K562 (cell line): ENCODE measurements at regions not wholly inside any gene's neighbourhood (a gene's known extent, or its start where the extent isn't known, plus 50 kb on each side); places are given as distances from the start of the nearest gene placed in this dataset.
A peak's percentile ranks its signal among the peaks of the same experiment; 100 is the strongest.

ENCODE experiments used
- ATAC-seq: fragments of 200-7000 bp; cut with Tn5 transposase; 3 replicates; pipeline ENCODE4 v1.9.1; 2020; ENCODE audit warnings: moderate library complexity
- BruUV-seq: library from RNA; stranded (reverse); fragments of 400-500 nt; replicated peaks from 2 replicates; lab custom pipeline; 2021; lab: Mats Ljungman, UMichigan
- CTCF ChIA-PET: fragments of 300-600 bp; formaldehyde crosslinking; extraction: SDS; loops from one replicate; lab custom pipeline; 2021; ENCODE audit warnings: low intra/inter-chr PET ratio; lab: Yijun Ruan, JAX
- POLR2A ChIA-PET: fragments of 300-600, 350-650 bp; sonication (Branson Sonifier 250); formaldehyde crosslinking; extraction: SDS; loops from one replicate; lab custom pipeline; 2021; ENCODE audit warnings: antibody characterized with exemption, inconsistent platforms; lab: Yijun Ruan, JAX
- DNase-seq, 4 experiments: peaks; one replicate each; pipeline versions ENCODE4 v3.0.0 to v3.0.0-alpha.2; 2011 to 2018; ENCODE audit warnings: low spot score in 3 of 4, mixed read lengths in 3 of 4; ENCODE audit errors: extremely low read depth in 1 of 4
- FAIRE-seq: peaks from 2 replicates; lab custom pipeline; 2011; peaks lifted over from hg19 to GRCh38; lab: Jason Lieb, UNC
- H2AFZ ChIP-seq: 2 replicates; pipeline ENCODE4 v1.6.0; 2011; ENCODE audit warnings: low read depth, low read length, control low read depth, inconsistent platforms
- H3K27ac ChIP-seq: fragments of 200-600 bp; 3 replicates; pipeline ENCODE4 v1.8.0; 2011; ENCODE audit warnings: low read depth, mild to moderate bottlenecking, control low read depth, inconsistent platforms, low read length, moderate library complexity, mixed read lengths; ENCODE audit errors: extremely low read depth
- H3K27me3 ChIP-seq, 2 experiments: fragments of 300-600 bp in 1 of 2; 2 replicates in 1 of 2; 3 replicates in 1 of 2; pipeline versions ENCODE4 v1.6.0 to v1.8.0; 2011; ENCODE audit warnings: inconsistent platforms in 2 of 2, low read length in 2 of 2, mild to moderate bottlenecking in 1 of 2, mixed read lengths in 1 of 2, moderate library complexity in 1 of 2; ENCODE audit not compliant: control insufficient read depth in 2 of 2, insufficient read depth in 2 of 2
- H3K36me3 ChIP-seq: fragments of 300-600 bp; 3 replicates; pipeline ENCODE4 v1.8.0; 2011; ENCODE audit warnings: mild to moderate bottlenecking, low read length, inconsistent platforms; ENCODE audit not compliant: control insufficient read depth, insufficient read depth
- H3K4me1 ChIP-seq, 2 experiments: fragments of 200-600 bp in 1 of 2; replicated peaks in 1 of 2; 2 replicates in 1 of 2; 3 replicates in 1 of 2; pipeline versions ENCODE4 v1.5.1 to v1.8.0; 2011; ENCODE audit warnings: inconsistent platforms in 2 of 2, low read length in 2 of 2, mild to moderate bottlenecking in 1 of 2, mixed read lengths in 1 of 2, moderate library complexity in 1 of 2; ENCODE audit not compliant: control insufficient read depth in 2 of 2, insufficient read depth in 2 of 2
- H3K4me2 ChIP-seq: 2 replicates; pipeline ENCODE4 v1.6.1; 2011; ENCODE audit warnings: low read length, control low read depth, inconsistent platforms, mixed read lengths; ENCODE audit not compliant: insufficient read depth
- H3K4me3 ChIP-seq: fragments of 200-600 bp; sonication (generic), shearing (Covaris generic); 2 replicates; pipeline ENCODE4 v1.5.1; 2016; ENCODE audit warnings: control low read depth, inconsistent platforms
- H3K79me2 ChIP-seq: fragments of 200-600 bp; 3 replicates; pipeline ENCODE4 v1.8.0; 2011; ENCODE audit warnings: low read length, inconsistent platforms; ENCODE audit not compliant: control insufficient read depth, insufficient read depth
- H3K9ac ChIP-seq, 2 experiments: 2 replicates each; pipeline versions ENCODE4 v1.6.0 to v1.6.1; 2011; ENCODE audit warnings: low read depth in 2 of 2, low read length in 2 of 2, control low read depth in 1 of 2, inconsistent platforms in 1 of 2, mild to moderate bottlenecking in 1 of 2, mixed read lengths in 1 of 2; ENCODE audit not compliant: insufficient read depth in 1 of 2
- H3K9me1 ChIP-seq: one replicate; pipeline ENCODE4 v1.6.0; 2011; ENCODE audit warnings: inconsistent platforms, mild to moderate bottlenecking, low read length, moderate library complexity; ENCODE audit not compliant: control insufficient read depth, insufficient read depth
- H3K9me3 ChIP-seq: replicated peaks from 2 replicates; pipeline ENCODE4 v1.5.1; 2011; ENCODE audit warnings: low read depth, low read length, inconsistent platforms; ENCODE audit not compliant: control insufficient read depth, insufficient read depth
- H4K20me1 ChIP-seq: replicated peaks from 2 replicates; pipeline ENCODE4 v1.6.1; 2011; ENCODE audit warnings: low read length, inconsistent platforms, mixed read lengths; ENCODE audit not compliant: control insufficient read depth, insufficient read depth
- BHLHE40 ChIP-seq: IDR thresholded peaks from 2 replicates; pipeline ENCODE4 v1.6.1; 2011; ENCODE audit warnings: low read length, improper control_type of control experiment
- C11orf30 ChIP-seq: fragments of 450-650 bp; IDR thresholded peaks from 2 replicates; pipeline ENCODE4 v1.6.1; 2016; ENCODE audit warnings: low read depth, mild to moderate bottlenecking
- ELK1 ChIP-seq: sonication (generic); formaldehyde crosslinking; IDR thresholded peaks from 2 replicates; pipeline ENCODE4 v1.8.1; 2022; ENCODE audit warnings: missing genetic modification reagents
- PTTG1 ChIP-seq: fragments of 450-650 bp; IDR thresholded peaks from 2 replicates; pipeline ENCODE4 v1.6.1; 2016; ENCODE audit warnings: low read depth, mild to moderate bottlenecking, missing genetic modification characterization, missing compliant biosample characterization
- RREB1 ChIP-seq: fragments of 250-450 bp; sonication (Bioruptor Pico); IDR thresholded peaks from 2 replicates; pipeline ENCODE4 v1.4.0; 2020
- SNIP1 ChIP-seq: fragments of 450-650 bp; IDR thresholded peaks from 2 replicates; pipeline ENCODE4 v1.7.1; 2017; ENCODE audit warnings: low read depth, mild to moderate bottlenecking
- ZNF232 ChIP-seq: sonication (generic); formaldehyde crosslinking; IDR thresholded peaks from 2 replicates; pipeline ENCODE4 v1.8.0; 2022; ENCODE audit warnings: mild to moderate bottlenecking, missing genetic modification reagents
- ZNF316 ChIP-seq: fragments of 450-650 bp; IDR thresholded peaks from 2 replicates; pipeline ENCODE4 v1.6.1; 2016
- WGBS: fragments of 100-300 bp; shearing (Covaris generic); methylation state at CpG from one replicate; pipeline ENCODE4 v1.1.6; 2016; ENCODE audit warnings: low coverage, mixed read lengths; ENCODE audit not compliant: insufficient coverage; ENCODE audit errors: missing lambda C conversion rate; 5-methylcytosine and 5-hydroxymethylcytosine counted together
- in situ Hi-C: fragments of 300-500 bp; cut with MboI; formaldehyde crosslinking; loops from 4 replicates; pipeline ENCODE4 v1.15.0; 2018; ENCODE audit warnings: inconsistent platforms, mixed read lengths
- intact Hi-C: fragments of 100-400 bp; cut with micrococcal nuclease; formaldehyde crosslinking; loops from 2 replicates; pipeline ENCODE4 v1.14.2; 2022

GRCh38 chr2:138228101-138228500 is 263.8 kb downstream of the HNMT start (continued):
- TF ChIP-seq ELK1 (no peak), RREB1 (CRISPR knock-in tag) (no peak), PTTG1 (tag) (no peak), SNIP1 (no peak)
- TF ChIP-seq, all 486 proteins: peak for 0

- in situ Hi-C loops: no loop called here
- POLR2A ChIA-PET: no interaction called here
- no peaks in the 10 kb centered on the region for H3K9me3 ChIP-seq
- no peaks in the 10 kb centered on the region for H3K9me1 ChIP-seq
- no TSS peak for BruUV-seq
- intact Hi-C loops: no loop called here
- H3K36me3 ChIP-seq: no peaks in the 10 kb centered on the region
- H3K27ac ChIP-seq: no peak overlapping the region
- H3K79me2 ChIP-seq: no peaks in the 10 kb centered on the region
- no peak overlapping the region for H3K9ac ChIP-seq
- no peak for DNase-seq
- no peaks in the 10 kb centered on the region for H3K4me1 ChIP-seq
- CTCF ChIA-PET: no interaction called here
- ATAC-seq: no peak
- TF ChIP-seq ZNF316: peak; percentile 67
- no peak for TF ChIP-seq ZNF232 (CRISPR knock-in tag)
- TF ChIP-seq C11orf30: peak; percentile 32; the same call in 1 of the 2 replicates
- TF ChIP-seq BHLHE40: no peak
- TF ChIP-seq, all 486 proteins: peak for 2
- Histone ChIP-seq H4K20me1 (no peaks in the 10 kb centered on the region), H2AFZ (no peak overlapping the region), H3K4me3 (no peak overlapping the region), H3K27me3 (no peaks in the 10 kb centered on the region), H3K4me2 (no peak overlapping the region)
- no peak for FAIRE-seq
- 6% methylated on average over 2 of the region's 2 CpGs for WGBS
Measured at GRCh38 chr2:138234265-138234664, 267.3 kb upstream of the SPOPL start.
